HG02571 (cell line): ENCODE measurements at regions not wholly inside any gene's neighbourhood (a gene's known extent, or its start where the extent isn't known, plus 50 kb on each side); places are given as distances from the start of the nearest gene placed in this dataset.
A peak's percentile ranks its signal among the peaks of the same experiment; 100 is the strongest.

Source experiments
- ATAC-seq: cut with Tn5 transposase; IDR thresholded peaks from one replicate; pipeline ENCODE4 v1.9.1; 2021; ENCODE audit warnings: mild to moderate bottlenecking, moderate library complexity; ENCODE audit not compliant: unreplicated experiment

- no peak for ATAC-seq
These were observed 575.2 kb downstream of the CCDC171 start for GRCh38 chr9:16128003-16128402.

- ATAC-seq = no peak
These were observed 578.4 kb downstream of the CCDC171 start for GRCh38 chr9:16131264-16131663.

- no peak for ATAC-seq
These were observed 579.7 kb downstream of the CCDC171 start for GRCh38 chr9:16132513-16132912.

- ATAC-seq = no peak
These were observed 580.2 kb downstream of the CCDC171 start for GRCh38 chr9:16133032-16133431.

- ATAC-seq = peak; percentile 78
These were observed 580.8 kb downstream of the CCDC171 start for GRCh38 chr9:16133556-16134227.

- ATAC-seq = no peak
These were observed 581.5 kb downstream of the CCDC171 start for GRCh38 chr9:16134351-16134750.

- ATAC-seq = no peak
These were observed 583.1 kb downstream of the CCDC171 start for GRCh38 chr9:16135968-16136367.

GRCh38 chr9:16136451-16136850 lies 583.6 kb downstream of the CCDC171 start:
- ATAC-seq = no peak

GRCh38 chr9:16136961-16137360 lies 584.1 kb downstream of the CCDC171 start:
- no peak for ATAC-seq

GRCh38 chr9:16138561-16139491 lies 586.0 kb downstream of the CCDC171 start:
- ATAC-seq = no peak

- ATAC-seq = no peak
These were observed 586.9 kb downstream of the CCDC171 start for GRCh38 chr9:16139774-16140173.

- no peak for ATAC-seq
These were observed 590.5 kb downstream of the CCDC171 start for GRCh38 chr9:16143310-16143709.

- no peak for ATAC-seq
These were observed 591.4 kb downstream of the CCDC171 start for GRCh38 chr9:16143947-16144890.

GRCh38 chr9:16145196-16145950 lies 592.5 kb downstream of the CCDC171 start:
- ATAC-seq = no peak

GRCh38 chr9:16147726-16148125 lies 594.9 kb downstream of the CCDC171 start:
- no peak for ATAC-seq

GRCh38 chr9:16150501-16150900 lies 597.7 kb downstream of the CCDC171 start:
- no peak for ATAC-seq

GRCh38 chr9:16150938-16151650 lies 598.3 kb downstream of the CCDC171 start:
- ATAC-seq = no peak

- ATAC-seq = no peak
These were observed 599.6 kb downstream of the CCDC171 start for GRCh38 chr9:16152276-16153101.

GRCh38 chr9:16153221-16153620 lies 600.4 kb downstream of the CCDC171 start:
- no peak for ATAC-seq
